GM12878 (cell line): ENCODE measurements at regions not wholly inside any gene's neighbourhood (a gene's known extent, or its start where the extent isn't known, plus 50 kb on each side); places are given as distances from the start of the nearest gene placed in this dataset.

Experiments used
- CBX5 ChIP-seq: sonication (generic); IDR thresholded peaks from 2 replicates; pipeline ENCODE4 v1.6.1; 2016; ENCODE audit warnings: low read depth, moderate library complexity, mild to moderate bottlenecking, inconsistent platforms
- CEBPB ChIP-seq, 2 experiments: fragments of 150-350 bp in 1 of 2; IDR thresholded peaks; 2 replicates each; pipeline ENCODE4 v1.6.1; 2012 to 2014; ENCODE audit warnings: low read depth in 2 of 2, low read length in 2 of 2, borderline replicate concordance in 1 of 2, inconsistent platforms in 1 of 2
- CHD2 ChIP-seq: IDR thresholded peaks from 2 replicates; pipeline ENCODE4 v1.6.1; 2011; ENCODE audit warnings: low read depth, low read length, improper control_type of control experiment, borderline replicate concordance
- ESRRA ChIP-seq: IDR thresholded peaks from 2 replicates; pipeline ENCODE4 v1.6.1; 2012; ENCODE audit warnings: mild to moderate bottlenecking, low read length, improper control_type of control experiment
- EZH2 ChIP-seq: IDR thresholded peaks from 2 replicates; pipeline ENCODE4 v1.6.1; 2012; ENCODE audit warnings: low read depth, mild to moderate bottlenecking, control low read depth, inconsistent platforms, low read length, borderline replicate concordance; ENCODE audit not compliant: control insufficient read depth
- FOXM1 ChIP-seq: IDR thresholded peaks from 2 replicates; pipeline ENCODE4 v1.6.1; 2012; ENCODE audit warnings: low read depth, mild to moderate bottlenecking, inconsistent platforms, low read length, moderate library complexity
- JUNB ChIP-seq: IDR thresholded peaks from 2 replicates; pipeline ENCODE4 v1.6.1; 2016; ENCODE audit warnings: antibody characterized with exemption, mild to moderate bottlenecking
- MEF2A ChIP-seq: IDR thresholded peaks from 2 replicates; pipeline ENCODE4 v1.6.1; 2011; ENCODE audit warnings: low read depth, mild to moderate bottlenecking, low read length, moderate library complexity; ENCODE audit not compliant: insufficient read depth
- MTA2 ChIP-seq: fragments of 450-650 bp; IDR thresholded peaks from 2 replicates; pipeline ENCODE4 v1.6.1; 2016; ENCODE audit warnings: low read depth, mild to moderate bottlenecking, moderate library complexity
- NBN ChIP-seq: fragments of 450-650 bp; IDR thresholded peaks from 2 replicates; pipeline ENCODE4 v1.6.1; 2016
- NFIC ChIP-seq: IDR thresholded peaks from 2 replicates; pipeline ENCODE4 v1.6.1; 2012; ENCODE audit warnings: low read depth, mild to moderate bottlenecking, inconsistent platforms, low read length, moderate library complexity
- NR2F1 ChIP-seq: fragments of 450-650 bp; conservative IDR thresholded peaks from 2 replicates; pipeline ENCODE4 v1.6.1; 2017; ENCODE audit warnings: mild to moderate bottlenecking
- PAX8 ChIP-seq: fragments of 450-650 bp; IDR thresholded peaks from 2 replicates; pipeline ENCODE4 v1.6.1; 2017; ENCODE audit warnings: mild to moderate bottlenecking, moderate library complexity
- RAD21 ChIP-seq: IDR thresholded peaks from 2 replicates; pipeline ENCODE4 v1.6.1; 2011; ENCODE audit warnings: mild to moderate bottlenecking, low read depth, low read length, moderate library complexity; ENCODE audit not compliant: insufficient read depth
- RUNX3 ChIP-seq: IDR thresholded peaks from 2 replicates; pipeline ENCODE4 v1.6.1; 2012; ENCODE audit warnings: low read length, inconsistent platforms
- SIX5 ChIP-seq: IDR thresholded peaks from 2 replicates; pipeline ENCODE4 v1.6.1; 2011; ENCODE audit warnings: mild to moderate bottlenecking, low read depth, low read length, moderate library complexity; ENCODE audit not compliant: severe bottlenecking
- SP1 ChIP-seq: IDR thresholded peaks from one replicate; pipeline ENCODE4 v1.6.1; 2011; ENCODE audit warnings: low read depth, low read length
- ZNF24 ChIP-seq: fragments of 450-650 bp; IDR thresholded peaks from 2 replicates; pipeline ENCODE4 v1.6.1; 2017; ENCODE audit warnings: antibody characterized with exemption, mild to moderate bottlenecking
- ZNF274 ChIP-seq: IDR thresholded peaks from one replicate; pipeline ENCODE4 v1.8.0; 2011; ENCODE audit not compliant: insufficient read length, insufficient read depth
- ZNF384 ChIP-seq: IDR thresholded peaks from 2 replicates; pipeline ENCODE4 v1.6.1; 2012; ENCODE audit warnings: low read depth, mild to moderate bottlenecking, low read length, improper control_type of control experiment, borderline replicate concordance
- TF ChIP-seq, protein P1 (sequence below), 3 experiments: IDR thresholded peaks in 2 of 3; conservative IDR thresholded peaks in 1 of 3; 2 replicates each; pipeline ENCODE4 v1.5.1; 2011; ENCODE audit warnings: low read depth in 3 of 3, low read length in 3 of 3, mild to moderate bottlenecking in 3 of 3, control low read depth in 2 of 3, moderate library complexity in 2 of 3, inconsistent platforms in 1 of 3, mixed read lengths in 1 of 3; ENCODE audit not compliant: control insufficient read depth in 2 of 3, insufficient read depth in 1 of 3; ENCODE audit errors: extremely low read depth in 1 of 3
- TF ChIP-seq, protein P2 (sequence below): IDR thresholded peaks from 2 replicates; pipeline ENCODE4 v1.6.1; 2011; ENCODE audit warnings: borderline replicate concordance, low read depth, mild to moderate bottlenecking, moderate library complexity, mixed read lengths, low read length; ENCODE audit not compliant: insufficient read depth; ENCODE audit errors: extremely low read length
- TF ChIP-seq, protein P3 (sequence below): fragments of 450-650 bp; IDR thresholded peaks from 2 replicates; pipeline ENCODE4 v1.6.1; 2017; ENCODE audit warnings: mild to moderate bottlenecking, low read depth, inconsistent platforms; ENCODE audit not compliant: poor library complexity, severe bottlenecking
- TF ChIP-seq, protein P4 (sequence below): IDR thresholded peaks from 2 replicates; pipeline ENCODE4 v1.6.1; 2012; ENCODE audit warnings: low read length, inconsistent platforms

DNA sequence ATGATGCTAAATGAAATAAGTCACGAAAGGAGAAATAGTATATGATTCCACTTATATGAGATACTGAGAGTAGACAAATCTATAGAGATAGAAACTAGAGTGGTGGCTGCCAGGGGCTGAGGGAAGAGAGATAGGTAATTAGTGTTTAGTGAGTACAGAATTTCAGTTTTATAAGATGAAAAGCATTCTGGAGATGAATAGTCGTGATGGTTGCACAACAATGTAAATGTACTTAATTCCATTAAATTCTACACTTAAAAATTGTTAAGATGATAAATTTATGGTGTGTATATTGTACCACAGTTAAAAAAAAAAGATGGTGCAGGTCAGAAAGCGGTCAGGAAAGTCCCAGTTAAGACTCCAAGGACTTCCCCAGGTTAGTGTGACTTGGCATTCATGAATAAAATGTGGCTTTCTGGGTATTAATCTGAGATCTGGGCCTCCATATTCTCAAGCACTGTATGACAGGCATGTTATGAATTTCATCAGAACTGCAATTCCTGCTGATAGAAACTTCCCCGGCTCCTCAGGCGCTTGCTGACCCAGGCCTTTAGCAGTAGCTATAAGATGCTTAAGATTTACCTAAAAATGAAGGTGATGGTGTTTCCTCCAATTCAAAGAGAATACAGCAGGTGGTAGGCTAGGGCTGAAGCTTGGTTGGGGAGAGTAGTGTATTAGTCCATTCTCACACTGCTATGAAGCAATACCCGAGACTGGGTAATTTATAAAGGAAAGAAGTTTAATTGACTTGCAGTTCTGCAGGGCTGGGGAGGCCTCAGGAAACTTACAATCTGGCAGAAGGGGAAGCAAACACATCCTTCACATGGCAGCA is 115.3 kb upstream of the SOX9 start (continued):
- TF ChIP-seq RUNX3 (peak; percentile 72), JUNB (peak; percentile 56), FOXM1 (peak; percentile 74; the same call in 1 of the 2 replicates), CEBPB (IDR thresholded peaks at IDR 0.05; ENCODE audit: borderline replicate concordance in 1 of 2, low read depth in 2 of 2, low read length in 2 of 2) (peak in 1 of 2 experiments; percentile 25; a peak in 1 of 4 replicates), ZNF384 (peak; percentile 74; the same call in 1 of the 2 replicates), NFIC (no peak; the same call in 1 of the 2 replicates), EZH2 (no peak), MTA2 (peak; percentile 86), PAX8 (no peak), ZNF24 (no peak), NR2F1 (0 out of 2 replicates have a peak, but pooled peaks have one; percentile 34), CHD2 (peak; percentile 14; the same call in 1 of the 2 replicates), SIX5 (no peak), SP1 (peak; percentile 16), RAD21 (peak; percentile 67), ESRRA (no peak), CBX5 (peak; percentile 22; the same call in 1 of the 2 replicates), MEF2A (no peak), NBN (0 out of 2 replicates have a peak, but pooled peaks have one; percentile 12), ZNF274 (no peak)
- TF ChIP-seq, protein P1, sequence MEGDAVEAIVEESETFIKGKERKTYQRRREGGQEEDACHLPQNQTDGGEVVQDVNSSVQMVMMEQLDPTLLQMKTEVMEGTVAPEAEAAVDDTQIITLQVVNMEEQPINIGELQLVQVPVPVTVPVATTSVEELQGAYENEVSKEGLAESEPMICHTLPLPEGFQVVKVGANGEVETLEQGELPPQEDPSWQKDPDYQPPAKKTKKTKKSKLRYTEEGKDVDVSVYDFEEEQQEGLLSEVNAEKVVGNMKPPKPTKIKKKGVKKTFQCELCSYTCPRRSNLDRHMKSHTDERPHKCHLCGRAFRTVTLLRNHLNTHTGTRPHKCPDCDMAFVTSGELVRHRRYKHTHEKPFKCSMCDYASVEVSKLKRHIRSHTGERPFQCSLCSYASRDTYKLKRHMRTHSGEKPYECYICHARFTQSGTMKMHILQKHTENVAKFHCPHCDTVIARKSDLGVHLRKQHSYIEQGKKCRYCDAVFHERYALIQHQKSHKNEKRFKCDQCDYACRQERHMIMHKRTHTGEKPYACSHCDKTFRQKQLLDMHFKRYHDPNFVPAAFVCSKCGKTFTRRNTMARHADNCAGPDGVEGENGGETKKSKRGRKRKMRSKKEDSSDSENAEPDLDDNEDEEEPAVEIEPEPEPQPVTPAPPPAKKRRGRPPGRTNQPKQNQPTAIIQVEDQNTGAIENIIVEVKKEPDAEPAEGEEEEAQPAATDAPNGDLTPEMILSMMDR (IDR thresholded peaks at IDR 0.05 in 2 of 3, conservative IDR thresholded peaks at IDR 0.05 in 1 of 3; ENCODE audit: control insufficient read depth in 2 of 3, extremely low read depth in 1 of 3, insufficient read depth in 1 of 3, low read depth in 3 of 3, low read length in 3 of 3): peak in 2 of 3 experiments; percentile 27 to 33; a peak in 3 of 6 replicates
- TF ChIP-seq, protein P2, sequence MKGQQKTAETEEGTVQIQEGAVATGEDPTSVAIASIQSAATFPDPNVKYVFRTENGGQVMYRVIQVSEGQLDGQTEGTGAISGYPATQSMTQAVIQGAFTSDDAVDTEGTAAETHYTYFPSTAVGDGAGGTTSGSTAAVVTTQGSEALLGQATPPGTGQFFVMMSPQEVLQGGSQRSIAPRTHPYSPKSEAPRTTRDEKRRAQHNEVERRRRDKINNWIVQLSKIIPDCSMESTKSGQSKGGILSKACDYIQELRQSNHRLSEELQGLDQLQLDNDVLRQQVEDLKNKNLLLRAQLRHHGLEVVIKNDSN: no peak
- TF ChIP-seq, protein P3, sequence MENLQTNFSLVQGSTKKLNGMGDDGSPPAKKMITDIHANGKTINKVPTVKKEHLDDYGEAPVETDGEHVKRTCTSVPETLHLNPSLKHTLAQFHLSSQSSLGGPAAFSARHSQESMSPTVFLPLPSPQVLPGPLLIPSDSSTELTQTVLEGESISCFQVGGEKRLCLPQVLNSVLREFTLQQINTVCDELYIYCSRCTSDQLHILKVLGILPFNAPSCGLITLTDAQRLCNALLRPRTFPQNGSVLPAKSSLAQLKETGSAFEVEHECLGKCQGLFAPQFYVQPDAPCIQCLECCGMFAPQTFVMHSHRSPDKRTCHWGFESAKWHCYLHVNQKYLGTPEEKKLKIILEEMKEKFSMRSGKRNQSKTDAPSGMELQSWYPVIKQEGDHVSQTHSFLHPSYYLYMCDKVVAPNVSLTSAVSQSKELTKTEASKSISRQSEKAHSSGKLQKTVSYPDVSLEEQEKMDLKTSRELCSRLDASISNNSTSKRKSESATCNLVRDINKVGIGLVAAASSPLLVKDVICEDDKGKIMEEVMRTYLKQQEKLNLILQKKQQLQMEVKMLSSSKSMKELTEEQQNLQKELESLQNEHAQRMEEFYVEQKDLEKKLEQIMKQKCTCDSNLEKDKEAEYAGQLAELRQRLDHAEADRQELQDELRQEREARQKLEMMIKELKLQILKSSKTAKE: peak; percentile 42
- TF ChIP-seq, protein P4, sequence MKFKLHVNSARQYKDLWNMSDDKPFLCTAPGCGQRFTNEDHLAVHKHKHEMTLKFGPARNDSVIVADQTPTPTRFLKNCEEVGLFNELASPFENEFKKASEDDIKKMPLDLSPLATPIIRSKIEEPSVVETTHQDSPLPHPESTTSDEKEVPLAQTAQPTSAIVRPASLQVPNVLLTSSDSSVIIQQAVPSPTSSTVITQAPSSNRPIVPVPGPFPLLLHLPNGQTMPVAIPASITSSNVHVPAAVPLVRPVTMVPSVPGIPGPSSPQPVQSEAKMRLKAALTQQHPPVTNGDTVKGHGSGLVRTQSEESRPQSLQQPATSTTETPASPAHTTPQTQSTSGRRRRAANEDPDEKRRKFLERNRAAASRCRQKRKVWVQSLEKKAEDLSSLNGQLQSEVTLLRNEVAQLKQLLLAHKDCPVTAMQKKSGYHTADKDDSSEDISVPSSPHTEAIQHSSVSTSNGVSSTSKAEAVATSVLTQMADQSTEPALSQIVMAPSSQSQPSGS: peak; percentile 42
